ENCODE measurements at regions not wholly inside any gene's neighbourhood (a gene's known extent, or its start where the extent isn't known, plus 50 kb on each side); places are given as distances from the start of the nearest gene placed in this dataset.

- peak overlapping the region; percentile 59 for H3K27ac ChIP-seq (ENCODE audit: low read length)
- peaks cover 0 to 6% of the 10 kb centered on the region in 2 donors for H3K27me3 Mint-ChIP-seq (ENCODE audit: low read depth in 2 of 2)
- peak overlapping the region; percentile 21 for H3K4me3 ChIP-seq (ENCODE audit: low read length)
These were observed 79.0 kb downstream of the TLR4 start for GRCh38 chr9:117782931-117783788.

GRCh38 chr9:117783828-117784227, 79.6 kb downstream of the TLR4 start:
- Histone ChIP-seq H3K9me3 (ENCODE audit: control insufficient read depth, insufficient read depth, low read length) (no peaks in the 10 kb centered on the region), H3K27me3 (ENCODE audit: control insufficient read depth, insufficient read depth, low read length) (no peaks in the 10 kb centered on the region), H3K4me1 (ENCODE audit: control insufficient read depth, insufficient read depth, low read length) (peaks cover 10% of the 10 kb centered on the region), H3K36me3 (ENCODE audit: control insufficient read depth, insufficient read depth, low read length) (no peaks in the 10 kb centered on the region), H3K27ac (ENCODE audit: low read length) (peak overlapping the region; percentile 59), H3K4me3 (ENCODE audit: low read length) (no peak overlapping the region)
- no peaks in the 10 kb centered on the region for H3K4me1 Mint-ChIP-seq
- ATAC-seq: peak; percentile 70 to 77 (median 75)
- H3K9me3 Mint-ChIP-seq: no peaks in the 10 kb centered on the region
- no peak overlapping the region for H3K4me3 Mint-ChIP-seq
- H3K36me3 Mint-ChIP-seq: no peaks in the 10 kb centered on the region
- no peak overlapping the region for H3K27ac Mint-ChIP-seq
- no peak for TF ChIP-seq CTCF (IDR thresholded peaks at IDR 0.05)
- peak; percentile 19 to 68 for DNase-seq
- intact Hi-C loops (cut with micrococcal nuclease): loop anchor here (5.0 kb wide), 1 partner anchor 1508 kb away; no protein-coding TSS in a partner anchor
- 11% methylated on average over 1 of the region's 1 CpG for WGBS (ENCODE audit: insufficient coverage)
- H3K27me3 Mint-ChIP-seq (ENCODE audit: low read depth in 2 of 2): peaks cover 3 to 5% of the 10 kb centered on the region in 2 donors

More at GRCh38 chr9:117782931-117783788, 79.0 kb downstream of the TLR4 start:
- no peaks in the 10 kb centered on the region for H3K9me3 Mint-ChIP-seq
- WGBS (ENCODE audit: insufficient coverage): 5% methylated on average over 9 of the region's 10 CpGs
- Histone ChIP-seq H3K36me3 (ENCODE audit: control insufficient read depth, insufficient read depth, low read length) (no peaks in the 10 kb centered on the region), H3K4me1 (ENCODE audit: control insufficient read depth, insufficient read depth, low read length) (peaks cover 10% of the 10 kb centered on the region), H3K9me3 (ENCODE audit: control insufficient read depth, insufficient read depth, low read length) (no peaks in the 10 kb centered on the region), H3K27me3 (ENCODE audit: control insufficient read depth, insufficient read depth, low read length) (no peaks in the 10 kb centered on the region)
- H3K4me3 Mint-ChIP-seq: no peak overlapping the region
- DNase-seq (peak; percentile 37 to 78), ATAC-seq (peak; percentile 70 to 78 (median 75))
- no peaks in the 10 kb centered on the region for H3K4me1 Mint-ChIP-seq
- H3K36me3 Mint-ChIP-seq: no peaks in the 10 kb centered on the region
- no peak overlapping the region for H3K27ac Mint-ChIP-seq
- TF ChIP-seq CTCF (IDR thresholded peaks at IDR 0.05): peak; percentile 73
- intact Hi-C loops (cut with micrococcal nuclease): loop anchor here (5.0 kb wide), 1 partner anchor 1509 kb away; no protein-coding TSS in a partner anchor

- H3K36me3 Mint-ChIP-seq: no peaks in the 10 kb centered on the region
- H3K9me3 Mint-ChIP-seq: peaks cover 0 to 2% of the 10 kb centered on the region in 2 donors
- TF ChIP-seq CTCF (IDR thresholded peaks at IDR 0.05): no peak
- no peak overlapping the region for H3K27ac Mint-ChIP-seq
- no peak overlapping the region for H3K27ac ChIP-seq (ENCODE audit: low read length)
- no peaks in the 10 kb centered on the region for H3K9me3 ChIP-seq (ENCODE audit: control insufficient read depth, insufficient read depth, low read length)
- DNase-seq (no peak), ATAC-seq (no peak)
- WGBS (ENCODE audit: insufficient coverage): 82% methylated on average over 1 of the region's 1 CpG
- peaks cover 10% of the 10 kb centered on the region for H3K4me1 ChIP-seq (ENCODE audit: control insufficient read depth, insufficient read depth, low read length)
- no peak overlapping the region for H3K4me3 ChIP-seq (ENCODE audit: low read length)
- no peaks in the 10 kb centered on the region for H3K4me1 Mint-ChIP-seq
- H3K27me3 ChIP-seq (ENCODE audit: control insufficient read depth, insufficient read depth, low read length): no peaks in the 10 kb centered on the region
- H3K36me3 ChIP-seq (ENCODE audit: control insufficient read depth, insufficient read depth, low read length): no peaks in the 10 kb centered on the region
- H3K4me3 Mint-ChIP-seq: no peak overlapping the region
- H3K27me3 Mint-ChIP-seq (ENCODE audit: low read depth in 2 of 2): peaks cover 0 to 5% of the 10 kb centered on the region in 2 donors
- intact Hi-C loops (cut with micrococcal nuclease): loop anchor here (5.0 kb wide), 1 partner anchor 1507 kb away; no protein-coding TSS in a partner anchor
These were observed 80.8 kb downstream of the TLR4 start for GRCh38 chr9:117784996-117785395.

All from natural killer cell (primary cell).